DOHH2 (cell line): ENCODE measurements at regions not wholly inside any gene's neighbourhood (a gene's known extent, or its start where the extent isn't known, plus 50 kb on each side); places are given as distances from the start of the nearest gene placed in this dataset.
"Not testable (repeated sequence)": the region's sequence is repeated elsewhere in the genome, so short reads cannot be mapped to it uniquely, and the experiment has no call there.

Experiments
- CTCF ChIP-seq: fragments of 200-600 bp; sonication (generic); IDR thresholded peaks from one replicate; pipeline ENCODE4 v1.5.1; 2014; ENCODE audit warnings: antibody characterized with exemption, mild to moderate bottlenecking, low read depth, low read length; ENCODE audit not compliant: poor library complexity, severe bottlenecking
- EZH2phosphoT487 ChIP-seq: fragments of 200-600 bp; sonication (generic); IDR thresholded peaks from 2 replicates; pipeline ENCODE4 v1.6.1; 2017; ENCODE audit warnings: borderline replicate concordance, mild to moderate bottlenecking, antibody characterized with exemption, low read length, moderate library complexity, mixed read lengths

- TF ChIP-seq CTCF, EZH2phosphoT487: not testable (repeated sequence)
Measured at GRCh38 chr17:20676656-20677055, 97.1 kb downstream of the CDRT15L2 start.
